Right lobe of liver (tissue), 6 donors: ENCODE measurements at regions not wholly inside any gene's neighbourhood (a gene's known extent, or its start where the extent isn't known, plus 50 kb on each side); places are given as distances from the start of the nearest gene placed in this dataset.
A peak's percentile ranks its signal among the peaks of the same experiment; 100 is the strongest.

Source experiments
- ATAC-seq, 4 donors: fragments of 200-7000 bp; cut with Tn5 transposase; one replicate each; pipeline ENCODE4 v1.9.1; 2020; ENCODE audit warnings: mild to moderate bottlenecking in 4 of 4, moderate library complexity in 4 of 4
- DNase-seq, 3 donors: peaks; one replicate each; pipeline ENCODE4 v3.0.0-alpha.2; 2020
- H3K27ac ChIP-seq, 3 donors: fragments of 200-600 bp; one replicate each; pipeline ENCODE4 v1.8.0; 2022
- H3K27me3 ChIP-seq, 2 donors: fragments of 200-600 bp; one replicate each; pipeline ENCODE4 v1.8.0; 2022
- H3K36me3 ChIP-seq, 4 donors: fragments of 200-600 bp; sonication (generic) in 1 of 4; one replicate each; pipeline versions ENCODE4 v1.5.1 to v1.8.0; 2017 to 2022; ENCODE audit warnings: control low read depth in 1 of 4
- H3K4me1 ChIP-seq, 4 donors: fragments of 200-600 bp; sonication (generic) in 1 of 4; one replicate each; pipeline versions ENCODE4 v1.5.1 to v1.8.0; 2017 to 2022; ENCODE audit warnings: control low read depth in 1 of 4
- H3K4me3 ChIP-seq, 3 donors: fragments of 200-600 bp; one replicate each; pipeline ENCODE4 v1.8.0; 2022
- H3K9me3 ChIP-seq, 4 donors: fragments of 200-600 bp; sonication (generic) in 1 of 4; one replicate each; pipeline versions ENCODE4 v1.5.1 to v1.8.0; 2017 to 2022; ENCODE audit warnings: control low read depth in 1 of 4
- CTCF ChIP-seq, 4 donors: fragments of 200-600 bp in 3 of 4; fragments of 450-650 bp in 1 of 4; IDR thresholded peaks; one replicate each; pipeline versions ENCODE4 v1.5.1 to v1.8.0; 2016 to 2022; ENCODE audit warnings: antibody characterized with exemption in 4 of 4, mild to moderate bottlenecking in 2 of 4
- POLR2A ChIP-seq: fragments of 450-650 bp; IDR thresholded peaks from one replicate; pipeline ENCODE4 v1.6.1; 2017; ENCODE audit warnings: antibody characterized with exemption, mild to moderate bottlenecking
- WGBS: methylation state at CpG from one replicate; pipeline ENCODE4 v1.1.6; 2018; ENCODE audit warnings: low coverage, low lambda C conversion rate; ENCODE audit not compliant: insufficient coverage; ENCODE audit errors: missing lambda C conversion rate; 5-methylcytosine and 5-hydroxymethylcytosine counted together
- intact Hi-C, 2 donors: fragments of 100-400 bp; cut with DNase I; formaldehyde crosslinking; loops; one replicate each; pipeline versions ENCODE4 v1.11.2 to v1.14.1; 2022
- donor health status: DM: no; HTN: yes; CAD: no.
- donor health status: DM: no; HTN: no; CAD: no.
- donor health status: DM: no; HTN: no; CAD: no.
- donor health status: DM: no; HTN: yes; CAD: no.
- donor health status: DM: no; HTN: yes; CAD: no.

GRCh38 chr10:42941790-42942189 lies 135.1 kb upstream of the RET start:
- no CpG with 5 or more reads among the region's 5 CpGs for WGBS
- Histone ChIP-seq H3K27ac (no peak overlapping the region), H3K9me3 (no peaks in the 10 kb centered on the region), H3K27me3 (no peaks in the 10 kb centered on the region), H3K36me3 (no peaks in the 10 kb centered on the region), H3K4me3 (no peak overlapping the region), H3K4me1 (no peaks in the 10 kb centered on the region)
- ATAC-seq (peak in 1 of 4 donors; percentile 11), DNase-seq (no peak)
- TF ChIP-seq CTCF (IDR thresholded peaks at IDR 0.05) (no peak), POLR2A (no peak)
- intact Hi-C loops = no loop called here

DNA sequence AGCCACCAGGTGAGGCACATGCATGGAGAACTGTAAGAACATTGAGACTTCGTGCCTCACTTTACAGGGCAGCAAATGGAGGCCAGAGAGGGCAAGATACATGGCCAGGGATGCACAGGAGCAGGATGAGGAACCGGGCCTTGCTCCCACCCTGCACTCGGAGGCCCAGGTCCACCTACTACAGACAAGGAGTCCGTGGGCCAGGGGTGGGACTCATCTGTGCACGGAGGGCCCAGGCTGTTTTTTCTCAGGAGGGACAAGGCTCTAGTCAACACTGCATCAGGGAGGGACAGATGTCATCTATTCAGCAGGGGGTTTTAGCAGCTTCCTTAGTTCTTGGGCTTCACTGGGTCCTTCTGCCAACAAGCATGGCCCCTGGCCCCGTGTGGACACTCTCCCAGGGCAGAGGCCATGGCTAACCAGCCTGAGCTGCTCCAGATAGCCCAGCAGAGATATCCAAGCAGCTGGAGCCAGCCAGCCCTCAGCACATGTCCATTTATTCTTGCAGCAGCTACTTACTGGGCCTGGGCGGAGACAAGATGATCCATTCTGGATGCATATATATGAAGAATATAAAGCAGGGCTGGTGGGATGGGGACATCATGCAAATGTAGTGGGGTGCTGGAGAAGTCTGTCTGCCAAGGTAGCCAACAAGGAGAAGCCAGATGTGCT lies 134.5 kb upstream of the RET start:
- H3K36me3 ChIP-seq = no peaks in the 10 kb centered on the region
- no peak overlapping the region for H3K4me3 ChIP-seq
- ATAC-seq = peak in 1 of 4 donors; percentile 21
- no peaks in the 10 kb centered on the region for H3K4me1 ChIP-seq
- no peak for DNase-seq
- intact Hi-C loops = no loop called here
- H3K9me3 ChIP-seq = no peaks in the 10 kb centered on the region
- no peak for TF ChIP-seq CTCF (IDR thresholded peaks at IDR 0.05)
- H3K27me3 ChIP-seq = no peaks in the 10 kb centered on the region
- H3K27ac ChIP-seq = no peak overlapping the region
- 100% methylated on average over 1 of the region's 7 CpGs for WGBS

DNA sequence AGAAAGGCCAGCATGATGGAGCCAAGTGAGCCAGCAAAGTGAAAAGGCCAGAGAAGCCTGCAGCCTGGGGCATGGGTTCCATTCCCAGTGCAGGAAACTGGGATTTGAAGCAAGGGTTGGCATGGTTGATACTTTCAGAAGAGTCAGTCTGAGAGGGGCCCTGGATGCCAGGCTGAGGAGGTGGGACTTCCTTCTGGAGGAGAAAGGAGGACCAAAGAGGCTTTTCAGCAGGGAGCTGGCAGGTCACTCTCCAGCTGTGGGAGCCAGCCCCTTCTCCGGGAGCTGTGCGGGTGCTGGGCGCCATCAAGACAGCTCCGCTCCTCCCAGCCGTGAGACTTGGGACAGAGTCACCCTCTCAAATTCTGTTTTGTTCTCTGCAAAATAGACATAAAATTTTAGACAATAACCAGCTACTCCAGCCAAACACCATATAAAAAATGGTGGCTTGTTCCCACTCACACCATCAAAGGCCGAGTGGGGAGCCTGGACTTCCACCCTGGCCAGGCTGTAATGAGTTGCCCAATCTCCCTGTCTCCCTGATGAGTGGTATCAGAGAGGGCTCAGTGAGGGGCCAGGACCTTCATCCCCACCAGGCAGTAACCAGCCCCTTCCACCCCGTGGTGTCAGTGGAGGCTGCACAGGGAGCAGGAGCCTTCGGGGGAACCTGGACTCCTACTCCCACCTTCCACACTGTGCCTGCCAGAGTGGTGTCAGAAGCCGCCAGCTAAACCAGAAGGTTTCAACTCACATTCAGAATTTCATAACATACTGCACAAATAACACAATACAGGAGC lies 133.6 kb upstream of the RET start:
- ATAC-seq (no peak), DNase-seq (no peak)
- H3K4me3 ChIP-seq = no peak overlapping the region
- H3K27me3 ChIP-seq = no peaks in the 10 kb centered on the region
- intact Hi-C loops = no loop called here
- no peaks in the 10 kb centered on the region for H3K9me3 ChIP-seq
- H3K4me1 ChIP-seq = no peaks in the 10 kb centered on the region
- H3K36me3 ChIP-seq = no peaks in the 10 kb centered on the region
- no peak overlapping the region for H3K27ac ChIP-seq
- WGBS = 65% methylated on average over 4 of the region's 9 CpGs
- no peak for TF ChIP-seq POLR2A
- no peak for TF ChIP-seq CTCF (IDR thresholded peaks at IDR 0.05)

DNA sequence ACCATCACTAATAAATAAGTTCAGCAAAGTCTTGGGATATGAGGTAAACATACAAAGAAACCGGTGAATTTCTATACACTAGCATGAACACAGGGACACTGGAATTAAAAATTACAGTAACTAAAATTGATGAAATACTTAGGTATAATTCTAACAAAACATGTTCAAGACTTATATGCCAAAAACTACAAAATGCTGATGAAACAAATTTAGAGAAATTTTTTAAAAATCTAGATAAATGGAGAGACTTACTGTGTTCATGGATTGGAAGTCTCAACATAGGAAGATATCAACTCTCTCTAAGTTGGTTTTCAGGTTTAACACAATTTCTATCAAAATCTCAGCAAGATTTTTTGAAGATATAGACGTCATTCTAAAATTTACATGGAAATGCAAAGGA lies 128.8 kb upstream of the RET start:
- Histone ChIP-seq H3K27ac (no peak overlapping the region), H3K27me3 (no peaks in the 10 kb centered on the region), H3K9me3 (no peaks in the 10 kb centered on the region), H3K4me1 (peaks cover 0 to 12% (median 0%) of the 10 kb centered on the region in 4 donors), H3K36me3 (no peaks in the 10 kb centered on the region), H3K4me3 (no peak overlapping the region)
- DNase-seq (no peak), ATAC-seq (no peak)
- TF ChIP-seq CTCF (IDR thresholded peaks at IDR 0.05) (no peak), POLR2A (no peak)
- intact Hi-C loops = no loop called here
- 77% methylated on average over 2 of the region's 2 CpGs for WGBS
